ENCODE measurements at regions not wholly inside any gene's neighbourhood (a gene's known extent, or its start where the extent isn't known, plus 50 kb on each side); places are given as distances from the start of the nearest gene placed in this dataset.

GRCh38 chr1:169049258-169049938 is 57.1 kb upstream of the ATP1B1 start:
- TF ChIP-seq USF2 (CRISPR knock-in tag; IDR thresholded peaks at IDR 0.05) (no peak), ZNF138 (CRISPR knock-in tag; conservative IDR thresholded peaks at IDR 0.05) (no peak), MLX (CRISPR knock-in tag; IDR thresholded peaks at IDR 0.05) (no peak)
